ENCODE measurements at regions not wholly inside any gene's neighbourhood (a gene's known extent, or its start where the extent isn't known, plus 50 kb on each side); places are given as distances from the start of the nearest gene placed in this dataset.

- Mint-ChIP-seq H3K36me3 (ENCODE audit: low read depth) (no peaks in the 10 kb centered on the region), H3K27ac (no peak overlapping the region), H3K4me3 (no peak overlapping the region), H3K9me3 (ENCODE audit: low read depth) (no peaks in the 10 kb centered on the region), H3K4me1 (no peaks in the 10 kb centered on the region), H3K27me3 (peaks cover 3% of the 10 kb centered on the region)
- no peak for DNase-seq
- ChIA-PET POLR2A (no interaction called here), CTCF (no interaction called here)
- ATAC-seq = no peak
- intact Hi-C loops (cut with DNase I, micrococcal nuclease) = no loop called here
Observed at GRCh38 chr2:150769421-150769820, 282.0 kb upstream of the RND3 start.

- H3K4me3 Mint-ChIP-seq = no peak overlapping the region
- H3K36me3 Mint-ChIP-seq (ENCODE audit: low read depth) = no peaks in the 10 kb centered on the region
- POLR2A ChIA-PET = no interaction called here
- H3K27me3 Mint-ChIP-seq = peaks cover 3% of the 10 kb centered on the region
- ATAC-seq (no peak), DNase-seq (no peak)
- no peaks in the 10 kb centered on the region for H3K9me3 Mint-ChIP-seq (ENCODE audit: low read depth)
- CTCF ChIA-PET = interaction anchor here (0.9 kb wide), 1 partner anchor 16 kb away, joined by 3 read pairs; no protein-coding TSS in a partner anchor
- H3K27ac Mint-ChIP-seq = no peak overlapping the region
- H3K4me1 Mint-ChIP-seq = no peaks in the 10 kb centered on the region
- intact Hi-C loops (cut with DNase I, micrococcal nuclease) = no loop called here
Observed at GRCh38 chr2:150767991-150768746, 280.7 kb upstream of the RND3 start.

- CTCF ChIA-PET = no interaction called here
- Mint-ChIP-seq H3K27ac (no peak overlapping the region), H3K36me3 (ENCODE audit: low read depth) (no peaks in the 10 kb centered on the region), H3K9me3 (ENCODE audit: low read depth) (no peaks in the 10 kb centered on the region), H3K4me1 (no peaks in the 10 kb centered on the region), H3K4me3 (no peak overlapping the region), H3K27me3 (no peaks in the 10 kb centered on the region)
- POLR2A ChIA-PET = no interaction called here
- no peak for ATAC-seq
- DNase-seq = no peak
- intact Hi-C loops (cut with DNase I, micrococcal nuclease) = no loop called here
Observed at GRCh38 chr2:150762571-150762970, 275.1 kb upstream of the RND3 start.

GRCh38 chr2:150759531-150759930 is 272.1 kb upstream of the RND3 start:
- no peaks in the 10 kb centered on the region for H3K4me1 Mint-ChIP-seq
- POLR2A ChIA-PET = no interaction called here

GRCh38 chr2:150759106-150759505 is 271.6 kb upstream of the RND3 start:
- H3K9me3 Mint-ChIP-seq (ENCODE audit: low read depth) = no peaks in the 10 kb centered on the region
- ChIA-PET CTCF (no interaction called here), POLR2A (no interaction called here)
- DNase-seq (no peak), ATAC-seq (no peak)
- no peak overlapping the region for H3K4me3 Mint-ChIP-seq
- no peaks in the 10 kb centered on the region for H3K36me3 Mint-ChIP-seq (ENCODE audit: low read depth)
- no peak overlapping the region for H3K27ac Mint-ChIP-seq
- H3K4me1 Mint-ChIP-seq = no peaks in the 10 kb centered on the region
- no peaks in the 10 kb centered on the region for H3K27me3 Mint-ChIP-seq
- intact Hi-C loops (cut with DNase I, micrococcal nuclease) = no loop called here

More at GRCh38 chr2:150759531-150759930, 272.1 kb upstream of the RND3 start:
- ATAC-seq (no peak), DNase-seq (no peak)
- intact Hi-C loops (cut with DNase I, micrococcal nuclease) = no loop called here
- no peaks in the 10 kb centered on the region for H3K9me3 Mint-ChIP-seq (ENCODE audit: low read depth)
- H3K36me3 Mint-ChIP-seq (ENCODE audit: low read depth) = no peaks in the 10 kb centered on the region
- CTCF ChIA-PET = interaction anchor here (1.2 kb wide), 1 partner anchor 65 kb away, joined by 3 read pairs; no protein-coding TSS in a partner anchor
- no peak overlapping the region for H3K4me3 Mint-ChIP-seq
- H3K27ac Mint-ChIP-seq = no peak overlapping the region
- H3K27me3 Mint-ChIP-seq = no peaks in the 10 kb centered on the region

GRCh38 chr2:150752229-150752628 is 264.8 kb upstream of the RND3 start:
- no peak overlapping the region for H3K4me3 Mint-ChIP-seq
- H3K9me3 Mint-ChIP-seq (ENCODE audit: low read depth) = peaks cover 2% of the 10 kb centered on the region
- no peaks in the 10 kb centered on the region for H3K36me3 Mint-ChIP-seq (ENCODE audit: low read depth)
- POLR2A ChIA-PET = no interaction called here
- no peaks in the 10 kb centered on the region for H3K4me1 Mint-ChIP-seq
- no peak for DNase-seq
- CTCF ChIA-PET = interaction anchor here (1.4 kb wide), 1 partner anchor 16 kb away, joined by 3 read pairs; no protein-coding TSS in a partner anchor
- no peak for ATAC-seq
- intact Hi-C loops (cut with DNase I, micrococcal nuclease) = loop anchor here in 1 of 2 experiments (1.0 kb wide), 1 partner anchor 8 kb away; no protein-coding TSS in a partner anchor
- H3K27ac Mint-ChIP-seq = no peak overlapping the region
- H3K27me3 Mint-ChIP-seq = no peaks in the 10 kb centered on the region

- intact Hi-C loops (cut with DNase I, micrococcal nuclease) = no loop called here
- H3K27me3 Mint-ChIP-seq = no peaks in the 10 kb centered on the region
- H3K9me3 Mint-ChIP-seq (ENCODE audit: low read depth) = peaks cover 2% of the 10 kb centered on the region
- ChIA-PET POLR2A (no interaction called here), CTCF (no interaction called here)
- H3K4me3 Mint-ChIP-seq = no peak overlapping the region
- H3K4me1 Mint-ChIP-seq = no peaks in the 10 kb centered on the region
- H3K27ac Mint-ChIP-seq = no peak overlapping the region
- DNase-seq (no peak), ATAC-seq (no peak)
- no peaks in the 10 kb centered on the region for H3K36me3 Mint-ChIP-seq (ENCODE audit: low read depth)
Observed at GRCh38 chr2:150750720-150751119, 263.3 kb upstream of the RND3 start.

GRCh38 chr2:150742094-150742493 is 254.6 kb upstream of the RND3 start:
- Mint-ChIP-seq H3K4me3 (no peak overlapping the region), H3K36me3 (ENCODE audit: low read depth) (no peaks in the 10 kb centered on the region), H3K27ac (no peak overlapping the region), H3K27me3 (no peaks in the 10 kb centered on the region), H3K9me3 (ENCODE audit: low read depth) (no peaks in the 10 kb centered on the region), H3K4me1 (no peaks in the 10 kb centered on the region)
- DNase-seq = no peak
- CTCF ChIA-PET = no interaction called here
- POLR2A ChIA-PET = no interaction called here
- no peak for ATAC-seq
- intact Hi-C loops (cut with DNase I, micrococcal nuclease) = no loop called here

- no peak overlapping the region for H3K4me3 Mint-ChIP-seq
- no peaks in the 10 kb centered on the region for H3K36me3 Mint-ChIP-seq (ENCODE audit: low read depth)
- ChIA-PET CTCF (no interaction called here), POLR2A (no interaction called here)
- H3K4me1 Mint-ChIP-seq = no peaks in the 10 kb centered on the region
- H3K27ac Mint-ChIP-seq = no peak overlapping the region
- no peaks in the 10 kb centered on the region for H3K9me3 Mint-ChIP-seq (ENCODE audit: low read depth)
- DNase-seq = no peak
- intact Hi-C loops (cut with DNase I, micrococcal nuclease) = no loop called here
- no peaks in the 10 kb centered on the region for H3K27me3 Mint-ChIP-seq
- ATAC-seq = no peak
Observed at GRCh38 chr2:150735894-150736498, 248.5 kb upstream of the RND3 start.

- Mint-ChIP-seq H3K27me3 (no peaks in the 10 kb centered on the region), H3K4me3 (no peak overlapping the region), H3K27ac (no peak overlapping the region), H3K36me3 (ENCODE audit: low read depth) (no peaks in the 10 kb centered on the region), H3K4me1 (no peaks in the 10 kb centered on the region), H3K9me3 (ENCODE audit: low read depth) (no peaks in the 10 kb centered on the region)
- intact Hi-C loops (cut with DNase I, micrococcal nuclease) = no loop called here
- ChIA-PET POLR2A (no interaction called here), CTCF (no interaction called here)
- no peak for DNase-seq
- ATAC-seq = no peak
Observed at GRCh38 chr2:150733051-150733618, 245.7 kb upstream of the RND3 start.

GRCh38 chr2:150732491-150732890 is 245.0 kb upstream of the RND3 start:
- Mint-ChIP-seq H3K4me1 (no peaks in the 10 kb centered on the region), H3K27ac (no peak overlapping the region), H3K36me3 (ENCODE audit: low read depth) (no peaks in the 10 kb centered on the region)

GRCh38 chr2:150732064-150732463 is 244.6 kb upstream of the RND3 start:
- CTCF ChIA-PET = no interaction called here
- no peak overlapping the region for H3K27ac Mint-ChIP-seq
- ATAC-seq (no peak), DNase-seq (no peak)
- no peaks in the 10 kb centered on the region for H3K27me3 Mint-ChIP-seq
- intact Hi-C loops (cut with DNase I, micrococcal nuclease) = no loop called here
- H3K4me3 Mint-ChIP-seq = no peak overlapping the region
- POLR2A ChIA-PET = no interaction called here
- no peaks in the 10 kb centered on the region for H3K4me1 Mint-ChIP-seq
- H3K36me3 Mint-ChIP-seq (ENCODE audit: low read depth) = no peaks in the 10 kb centered on the region
- no peaks in the 10 kb centered on the region for H3K9me3 Mint-ChIP-seq (ENCODE audit: low read depth)

More at GRCh38 chr2:150732491-150732890, 245.0 kb upstream of the RND3 start:
- Mint-ChIP-seq H3K27me3 (no peaks in the 10 kb centered on the region), H3K4me3 (no peak overlapping the region), H3K9me3 (ENCODE audit: low read depth) (no peaks in the 10 kb centered on the region)
- DNase-seq = no peak
- no peak for ATAC-seq
- intact Hi-C loops (cut with DNase I, micrococcal nuclease) = no loop called here
- ChIA-PET POLR2A (no interaction called here), CTCF (no interaction called here)

All from activated CD4-positive, alpha-beta T cell treated with anti-CD3 and anti-CD28 coated beads for 36 hours (primary cell).